Rectal smooth muscle tissue (tissue), 1 donor: ENCODE measurements at regions not wholly inside any gene's neighbourhood (a gene's known extent, or its start where the extent isn't known, plus 50 kb on each side); places are given as distances from the start of the nearest gene placed in this dataset.

Experiments
- H3K27ac ChIP-seq: one replicate; pipeline ENCODE4 v1.7.0; 2013; ENCODE audit warnings: low read depth, low read length, inconsistent platforms
- H3K27me3 ChIP-seq: one replicate; pipeline ENCODE4 v1.7.0; 2013; ENCODE audit warnings: low read length; ENCODE audit not compliant: control insufficient read depth, insufficient read depth
- H3K36me3 ChIP-seq: one replicate; pipeline ENCODE4 v1.7.0; 2013; ENCODE audit warnings: low read length; ENCODE audit not compliant: control insufficient read depth, insufficient read depth
- H3K4me1 ChIP-seq: one replicate; pipeline ENCODE4 v1.7.0; 2013; ENCODE audit warnings: low read length; ENCODE audit not compliant: control insufficient read depth, insufficient read depth
- H3K4me3 ChIP-seq: one replicate; pipeline ENCODE4 v1.7.0; 2013; ENCODE audit warnings: low read length
- H3K9ac ChIP-seq: one replicate; pipeline ENCODE4 v1.7.0; 2013; ENCODE audit warnings: low read length

DNA sequence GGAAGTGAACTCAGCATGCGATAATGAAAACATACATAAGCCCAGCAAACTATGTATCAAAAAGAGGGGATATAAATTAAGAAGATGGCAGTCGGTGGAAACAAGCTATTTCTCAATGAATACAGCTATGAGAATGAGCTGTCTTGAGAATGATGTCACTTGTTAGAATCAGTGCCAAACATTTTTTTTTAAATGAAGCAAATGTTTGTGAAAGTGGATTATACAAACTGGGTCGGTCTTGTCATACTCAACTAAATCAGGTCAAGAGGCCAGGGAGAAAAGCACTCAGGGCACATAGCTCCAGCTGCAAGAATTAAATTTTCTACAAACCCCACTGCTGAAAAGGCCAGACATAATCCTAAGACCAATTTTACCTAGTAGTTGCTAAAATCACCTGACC, 1048.4 kb downstream of the SLITRK1 start:
- no peaks in the 10 kb centered on the region for H3K4me1 ChIP-seq
- no peak overlapping the region for H3K4me3 ChIP-seq
- no peaks in the 10 kb centered on the region for H3K27me3 ChIP-seq
- H3K9ac ChIP-seq = no peak overlapping the region
- no peak overlapping the region for H3K27ac ChIP-seq
- no peaks in the 10 kb centered on the region for H3K36me3 ChIP-seq

DNA sequence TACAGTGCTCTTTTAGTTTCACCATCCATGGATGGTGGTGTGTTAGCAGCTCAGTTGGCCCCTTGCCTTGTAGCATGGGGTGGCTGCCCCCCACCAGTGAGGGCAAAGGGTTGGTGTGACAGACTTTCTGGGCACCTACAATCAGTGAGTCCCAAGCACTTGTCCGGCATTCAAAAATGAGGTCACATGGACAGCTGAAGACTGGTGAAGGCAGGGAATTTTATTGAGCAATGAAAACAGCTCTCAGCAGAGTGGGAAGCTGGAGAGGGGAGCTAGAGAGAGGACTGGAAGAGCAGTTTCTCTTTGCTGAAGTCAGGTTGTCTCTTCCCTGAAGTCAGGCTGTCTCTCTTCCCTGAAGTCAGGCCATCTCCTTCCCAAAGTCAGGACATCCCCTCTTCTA, 1053.2 kb downstream of the SLITRK1 start:
- H3K4me3 ChIP-seq = no peak overlapping the region
- H3K36me3 ChIP-seq = no peaks in the 10 kb centered on the region
- H3K9ac ChIP-seq = no peak overlapping the region
- H3K4me1 ChIP-seq = no peaks in the 10 kb centered on the region
- no peak overlapping the region for H3K27ac ChIP-seq
- H3K27me3 ChIP-seq = no peaks in the 10 kb centered on the region

DNA sequence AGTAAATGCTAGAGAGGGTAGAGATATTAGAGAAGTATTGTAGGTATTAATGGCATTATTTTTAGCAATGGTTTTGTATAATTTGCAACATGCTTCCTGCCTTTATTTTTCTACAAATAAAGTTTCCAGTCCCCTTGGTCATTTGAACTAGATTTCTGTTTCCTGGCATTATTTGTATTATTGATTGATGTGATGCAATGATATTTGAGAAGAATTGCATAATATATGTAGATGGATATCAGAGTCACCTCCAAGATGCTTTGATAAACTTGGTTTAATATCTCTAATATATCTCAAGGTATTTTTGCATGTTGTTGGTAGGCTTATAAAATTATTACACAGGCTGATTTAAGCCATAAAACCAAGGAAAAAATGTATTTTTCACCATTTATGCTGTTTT, 1054.5 kb downstream of the SLITRK1 start:
- Histone ChIP-seq H3K9ac (no peak overlapping the region), H3K27me3 (no peaks in the 10 kb centered on the region), H3K27ac (no peak overlapping the region), H3K4me3 (no peak overlapping the region), H3K4me1 (no peaks in the 10 kb centered on the region), H3K36me3 (no peaks in the 10 kb centered on the region)

DNA sequence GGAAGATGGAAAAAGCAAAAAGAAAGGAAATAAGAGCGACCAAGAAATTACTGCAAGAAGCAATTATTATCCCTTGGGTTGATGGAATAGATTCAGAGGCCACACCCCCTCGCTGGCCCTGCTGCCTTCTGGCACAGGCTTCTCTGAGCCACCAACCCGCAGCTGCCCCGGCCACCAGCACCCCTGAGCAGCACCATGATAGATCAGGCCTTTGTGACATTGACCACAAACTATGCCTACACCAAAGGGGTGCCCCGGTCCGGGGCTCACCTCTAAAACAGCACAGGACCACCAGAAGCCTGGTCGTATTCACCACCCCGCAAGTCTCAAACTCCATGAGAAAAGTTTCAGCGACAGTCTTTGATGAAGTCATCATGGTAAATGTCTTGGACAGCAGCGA, 1059.3 kb downstream of the SLITRK1 start:
- Histone ChIP-seq H3K27ac (no peak overlapping the region), H3K27me3 (no peaks in the 10 kb centered on the region), H3K9ac (no peak overlapping the region), H3K36me3 (no peaks in the 10 kb centered on the region), H3K4me1 (no peaks in the 10 kb centered on the region), H3K4me3 (no peak overlapping the region)

DNA sequence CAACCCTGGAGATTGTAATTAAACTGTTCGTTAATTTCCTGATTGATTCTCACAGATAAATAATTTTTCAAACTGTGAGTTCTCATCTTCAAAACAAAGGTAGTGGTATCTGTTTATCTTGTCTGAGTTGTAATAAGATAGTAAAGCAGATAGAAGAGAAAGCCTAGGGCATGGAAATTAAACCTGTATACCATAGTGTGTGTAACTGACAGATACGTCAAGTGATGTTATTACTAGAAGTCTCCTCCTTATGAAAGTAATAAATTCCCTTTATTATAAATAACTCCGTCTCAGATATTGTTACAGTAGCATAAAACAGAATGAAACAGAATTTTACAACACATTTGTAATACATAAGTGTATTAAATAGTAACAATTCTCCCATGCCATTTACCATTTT, 1065.1 kb downstream of the SLITRK1 start:
- no peak overlapping the region for H3K27ac ChIP-seq
- H3K27me3 ChIP-seq = no peaks in the 10 kb centered on the region
- no peaks in the 10 kb centered on the region for H3K4me1 ChIP-seq
- no peaks in the 10 kb centered on the region for H3K36me3 ChIP-seq
- H3K9ac ChIP-seq = no peak overlapping the region
- no peak overlapping the region for H3K4me3 ChIP-seq

DNA sequence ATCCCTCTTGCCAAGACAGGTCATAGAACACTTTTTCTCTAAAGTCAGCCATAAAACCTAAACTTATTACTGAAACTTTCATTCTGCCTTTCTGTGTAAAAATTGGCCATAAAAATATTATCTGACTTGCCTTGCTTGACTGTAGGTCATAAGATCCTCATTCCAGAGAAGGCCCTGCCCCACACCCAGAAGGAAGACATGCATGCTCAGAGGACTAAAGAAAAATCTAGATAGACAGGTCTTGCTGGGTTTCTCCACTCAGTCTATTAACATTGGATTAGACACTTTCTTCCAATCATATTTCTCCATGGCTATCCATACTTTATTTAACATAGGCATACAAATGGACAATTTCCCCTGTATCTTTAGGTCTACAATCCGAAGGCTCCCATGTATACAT, 1066.5 kb downstream of the SLITRK1 start:
- Histone ChIP-seq H3K27me3 (no peaks in the 10 kb centered on the region), H3K4me3 (no peak overlapping the region), H3K9ac (no peak overlapping the region), H3K27ac (no peak overlapping the region), H3K4me1 (no peaks in the 10 kb centered on the region), H3K36me3 (no peaks in the 10 kb centered on the region)

DNA sequence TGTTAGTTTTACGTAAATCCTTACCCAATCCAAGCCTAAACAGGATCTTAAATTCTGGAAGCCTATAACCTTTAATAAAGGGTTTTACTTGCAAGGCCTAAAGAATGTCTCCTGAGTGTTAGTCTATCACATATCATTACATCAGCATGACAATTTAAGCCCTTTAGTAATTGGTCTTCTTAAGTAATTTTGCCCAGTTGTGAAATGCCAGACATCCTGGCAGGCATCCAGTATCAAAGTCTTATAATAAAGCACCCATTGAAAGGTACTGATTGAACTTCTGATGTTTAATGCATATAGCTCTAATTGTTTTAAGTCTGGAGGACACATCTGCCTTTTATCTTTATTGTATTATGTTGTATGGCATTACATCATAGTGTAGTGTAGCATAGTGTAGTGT, 1078.9 kb downstream of the SLITRK1 start:
- Histone ChIP-seq H3K9ac (no peak overlapping the region), H3K27ac (no peak overlapping the region), H3K4me3 (no peak overlapping the region), H3K27me3 (no peaks in the 10 kb centered on the region), H3K4me1 (no peaks in the 10 kb centered on the region), H3K36me3 (no peaks in the 10 kb centered on the region)

DNA sequence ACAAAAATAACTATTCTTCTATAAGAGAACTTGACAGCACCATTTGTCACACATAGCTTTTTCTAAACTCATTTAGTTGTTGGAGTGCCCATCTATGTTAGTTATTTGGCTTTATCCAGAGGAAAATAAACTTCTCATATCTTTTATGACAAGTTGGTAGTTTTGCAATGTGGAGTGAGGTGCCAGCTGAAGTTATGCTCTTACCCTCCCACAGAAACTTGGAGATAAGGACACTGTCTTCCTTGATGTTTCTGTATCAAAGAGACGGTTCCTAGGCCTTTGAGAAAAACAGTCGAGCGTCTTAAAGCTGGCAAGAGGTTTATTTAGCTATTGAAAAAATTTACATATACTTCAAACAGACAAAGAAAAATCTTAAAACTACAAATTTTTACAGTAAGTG, 1079.7 kb downstream of the SLITRK1 start:
- no peak overlapping the region for H3K4me3 ChIP-seq
- H3K36me3 ChIP-seq = no peaks in the 10 kb centered on the region
- H3K27ac ChIP-seq = no peak overlapping the region
- no peak overlapping the region for H3K9ac ChIP-seq
- no peaks in the 10 kb centered on the region for H3K4me1 ChIP-seq
- H3K27me3 ChIP-seq = no peaks in the 10 kb centered on the region

DNA sequence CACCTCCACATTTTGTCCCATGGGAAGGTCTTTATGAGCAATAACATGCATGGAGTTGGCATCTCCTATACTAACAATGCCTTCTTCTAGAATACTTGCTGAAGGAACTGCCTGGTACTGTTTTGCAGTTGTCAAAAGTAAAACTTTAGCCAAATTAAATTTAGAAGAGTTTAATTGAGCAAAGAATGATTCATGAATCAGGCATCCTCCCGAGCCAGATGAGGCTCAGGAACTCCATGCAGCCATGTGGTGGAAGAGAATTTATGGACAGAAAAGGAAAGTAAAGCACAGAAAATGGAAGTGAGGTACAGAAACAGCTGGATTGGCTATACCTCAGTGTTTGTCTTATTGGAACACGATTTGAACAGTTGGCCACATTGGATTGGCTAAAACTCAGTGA, 1081.9 kb downstream of the SLITRK1 start:
- no peak overlapping the region for H3K9ac ChIP-seq
- H3K27me3 ChIP-seq = no peaks in the 10 kb centered on the region
- H3K4me1 ChIP-seq = no peaks in the 10 kb centered on the region
- H3K36me3 ChIP-seq = no peaks in the 10 kb centered on the region
- H3K27ac ChIP-seq = no peak overlapping the region
- no peak overlapping the region for H3K4me3 ChIP-seq

DNA sequence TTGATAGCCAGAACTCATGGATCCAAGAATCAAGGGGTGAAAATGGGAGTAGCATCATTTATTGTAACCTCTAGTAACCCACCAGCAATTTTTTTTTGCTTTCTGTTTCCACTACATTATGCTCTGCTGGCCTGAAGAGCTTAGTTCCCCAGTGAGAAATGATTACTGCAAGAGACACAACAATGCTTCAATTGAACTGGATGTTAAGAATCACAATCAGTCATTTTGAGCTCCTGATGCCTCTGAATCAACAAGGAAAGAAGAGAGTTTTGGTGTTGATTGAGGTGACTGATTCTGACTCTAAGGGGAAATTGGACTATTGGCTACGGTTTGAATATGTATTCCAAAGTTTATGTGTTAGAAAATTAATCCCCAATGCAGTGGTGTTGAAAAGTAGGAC, 1084.4 kb downstream of the SLITRK1 start:
- Histone ChIP-seq H3K27me3 (no peaks in the 10 kb centered on the region), H3K36me3 (no peaks in the 10 kb centered on the region), H3K4me1 (no peaks in the 10 kb centered on the region), H3K27ac (no peak overlapping the region), H3K4me3 (no peak overlapping the region), H3K9ac (no peak overlapping the region)

DNA sequence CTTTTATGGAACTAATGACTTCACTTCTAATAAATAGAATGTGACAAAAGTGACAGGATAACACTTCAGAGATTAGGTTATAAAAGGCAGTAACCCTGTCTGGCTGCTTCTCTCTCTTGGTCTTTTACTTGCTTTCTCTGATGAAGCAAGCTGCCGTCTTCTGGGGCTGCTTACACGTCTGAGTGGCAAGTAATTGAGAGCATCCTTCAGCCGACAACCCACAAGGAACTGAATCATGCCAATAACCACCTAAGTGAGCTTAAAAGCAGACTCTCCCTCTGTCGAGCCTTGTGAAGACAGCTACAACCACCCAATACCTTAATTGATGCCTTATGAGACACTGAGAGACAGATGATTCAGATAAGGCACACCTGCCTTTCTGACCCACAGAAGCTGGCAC, 1091.2 kb downstream of the SLITRK1 start:
- Histone ChIP-seq H3K9ac (no peak overlapping the region), H3K4me1 (no peaks in the 10 kb centered on the region), H3K4me3 (no peak overlapping the region), H3K27ac (no peak overlapping the region), H3K36me3 (no peaks in the 10 kb centered on the region), H3K27me3 (no peaks in the 10 kb centered on the region)

DNA sequence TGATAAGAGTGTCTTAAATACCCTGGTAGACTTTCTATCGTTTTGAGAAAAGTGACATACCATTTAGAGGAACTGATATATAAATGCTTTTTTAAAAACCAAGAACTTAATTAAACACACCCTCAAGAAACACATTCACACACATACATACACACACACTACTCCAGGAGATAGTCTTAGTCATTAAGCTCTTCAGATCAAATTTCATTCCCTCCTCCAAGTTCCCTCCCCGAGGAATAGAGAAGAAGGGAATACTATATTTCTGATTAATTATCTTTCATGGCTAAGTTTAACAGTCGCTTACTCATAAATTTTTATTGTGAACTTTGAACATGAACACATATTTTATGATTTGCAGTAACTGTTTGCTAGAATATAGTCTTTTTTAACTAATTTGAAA, 1109.5 kb downstream of the SLITRK1 start:
- no peaks in the 10 kb centered on the region for H3K27me3 ChIP-seq
- H3K4me3 ChIP-seq = no peak overlapping the region
- H3K36me3 ChIP-seq = no peaks in the 10 kb centered on the region
- no peaks in the 10 kb centered on the region for H3K4me1 ChIP-seq
- H3K27ac ChIP-seq = no peak overlapping the region
- H3K9ac ChIP-seq = no peak overlapping the region

DNA sequence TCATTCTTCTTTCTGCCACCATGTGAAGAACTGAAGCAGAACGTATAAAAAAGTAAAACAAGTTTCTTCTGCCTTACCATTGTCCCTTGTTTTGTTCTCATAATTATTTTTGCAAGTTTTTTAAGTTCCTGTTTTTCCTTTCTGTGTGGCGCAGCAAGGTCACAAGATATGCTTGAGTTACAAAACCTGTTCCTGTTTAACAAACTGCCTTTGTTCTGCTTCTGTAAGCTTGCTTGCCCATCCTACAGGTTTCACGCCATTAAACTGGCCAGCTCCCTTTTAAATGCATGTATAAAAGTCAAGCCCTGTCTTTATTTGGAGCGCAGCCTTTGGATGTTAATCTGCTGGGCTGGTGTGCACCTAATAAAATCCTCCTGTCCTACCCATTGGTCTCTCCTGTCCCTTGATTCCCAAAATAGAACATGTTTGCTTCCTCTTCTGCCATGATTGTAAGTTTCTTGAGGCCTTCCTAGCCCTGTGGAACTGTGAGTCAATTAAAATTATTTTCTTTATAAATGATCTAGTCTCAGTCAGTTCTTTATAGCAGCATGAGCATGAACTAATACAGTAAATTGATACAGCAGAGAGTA, 1115.4 kb downstream of the SLITRK1 start:
- Histone ChIP-seq H3K27ac (no peak overlapping the region), H3K9ac (no peak overlapping the region), H3K4me1 (no peaks in the 10 kb centered on the region), H3K27me3 (no peaks in the 10 kb centered on the region), H3K36me3 (no peaks in the 10 kb centered on the region), H3K4me3 (no peak overlapping the region)
